ENCODE measurements at regions not wholly inside any gene's neighbourhood (a gene's known extent, or its start where the extent isn't known, plus 50 kb on each side); places are given as distances from the start of the nearest gene placed in this dataset.

- TF ChIP-seq CTCF (IDR thresholded peaks at IDR 0.05) (no peak), POLR2AphosphoS5 (IDR thresholded peaks at IDR 0.05) (no peak)
These were observed 284.5 kb downstream of the NPHP4 start for GRCh38 chr1:5707566-5708345.
